ENCODE measurements at regions not wholly inside any gene's neighbourhood (a gene's known extent, or its start where the extent isn't known, plus 50 kb on each side); places are given as distances from the start of the nearest gene placed in this dataset.

- TF ChIP-seq CTCF (IDR thresholded peaks at IDR 0.05) (no peak), POLR2A (IDR thresholded peaks at IDR 0.05) (no peak), POLR2AphosphoS5 (IDR thresholded peaks at IDR 0.05) (no peak), EP300 (IDR thresholded peaks at IDR 0.05; ENCODE audit: low read depth) (no peak)
These were observed 1414.5 kb upstream of the PCDH9 start for GRCh38 chr13:68644611-68645010.

All from transverse colon (tissue), 4 donors.